ENCODE measurements at regions not wholly inside any gene's neighbourhood (a gene's known extent, or its start where the extent isn't known, plus 50 kb on each side); places are given as distances from the start of the nearest gene placed in this dataset.

DNA sequence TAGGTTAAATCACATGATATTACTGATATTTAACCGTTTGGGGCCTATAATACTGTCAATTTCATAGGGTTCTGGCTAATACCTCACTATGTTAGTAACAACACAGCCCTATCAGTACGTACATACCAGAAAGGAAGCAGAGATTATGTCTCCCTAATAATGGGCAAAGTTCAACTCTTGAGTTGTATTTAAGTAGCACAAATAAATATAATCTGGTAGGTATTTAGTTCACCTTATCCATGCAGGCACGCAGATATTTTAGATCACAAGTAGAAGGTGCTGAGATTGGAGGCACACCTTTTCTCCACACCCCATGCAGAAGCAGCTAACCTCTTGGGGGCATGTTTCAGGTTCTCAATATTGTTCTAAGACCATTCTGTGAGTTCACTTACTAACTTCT, 118.9 kb downstream of the IRS1 start:
- DNase-seq (ENCODE audit: low read depth), result no peak

DNA sequence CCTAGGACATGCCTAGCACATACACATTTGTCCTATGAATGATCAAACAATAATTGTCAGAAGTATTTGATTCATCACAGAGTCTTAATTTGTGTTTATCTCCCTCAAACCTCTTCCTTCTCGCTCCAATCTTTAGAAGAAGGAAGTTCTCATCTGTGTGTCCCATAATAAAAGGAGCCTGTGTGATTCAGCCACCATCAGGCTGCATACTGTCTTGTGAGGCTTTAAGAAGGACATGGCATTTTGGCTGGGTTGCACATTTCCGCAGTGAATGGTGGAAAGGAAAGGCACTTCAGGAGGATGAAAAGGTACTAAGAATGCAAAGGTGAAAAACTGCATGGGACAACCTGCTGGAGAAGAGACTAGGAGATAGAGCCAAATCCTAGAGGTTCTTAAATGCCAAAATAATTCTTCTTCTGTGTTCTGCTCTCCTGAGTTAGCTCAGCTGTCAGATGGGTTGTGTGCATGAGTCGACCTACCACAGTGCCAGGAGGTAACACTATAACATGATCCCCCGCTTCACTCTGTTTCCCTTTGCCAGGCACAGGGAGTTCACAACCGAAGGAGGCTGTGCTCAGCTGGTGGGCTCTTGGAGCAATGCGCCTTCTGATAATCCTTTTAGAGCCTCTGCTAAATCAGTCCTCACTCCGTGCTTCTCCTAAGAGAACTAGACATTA, 120.1 kb downstream of the IRS1 start:
- no peak for DNase-seq (ENCODE audit: low read depth)

DNA sequence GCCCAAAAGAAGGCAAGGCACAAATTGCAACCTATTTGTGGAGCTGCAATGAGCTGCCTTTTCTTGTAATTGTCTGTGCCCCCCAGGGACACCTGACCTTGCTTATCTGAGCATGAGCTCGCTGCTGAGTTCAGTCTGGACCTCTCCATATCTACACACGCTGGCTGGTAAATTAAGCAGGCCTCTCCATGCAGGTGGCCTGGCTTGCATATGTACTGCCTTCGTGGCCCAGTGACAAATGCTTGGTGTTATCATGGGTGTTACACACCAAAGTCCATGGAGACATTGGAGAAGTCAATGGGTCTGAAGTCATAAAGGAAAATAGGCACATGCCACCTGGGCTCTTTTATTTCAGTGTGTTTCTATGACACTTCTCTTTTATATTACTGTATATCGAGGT, 121.2 kb downstream of the IRS1 start:
- no peak for DNase-seq (ENCODE audit: low read depth)

GRCh38 chr2:226677080-226677479, 122.5 kb downstream of the IRS1 start:
- DNase-seq (ENCODE audit: low read depth), result no peak

DNA sequence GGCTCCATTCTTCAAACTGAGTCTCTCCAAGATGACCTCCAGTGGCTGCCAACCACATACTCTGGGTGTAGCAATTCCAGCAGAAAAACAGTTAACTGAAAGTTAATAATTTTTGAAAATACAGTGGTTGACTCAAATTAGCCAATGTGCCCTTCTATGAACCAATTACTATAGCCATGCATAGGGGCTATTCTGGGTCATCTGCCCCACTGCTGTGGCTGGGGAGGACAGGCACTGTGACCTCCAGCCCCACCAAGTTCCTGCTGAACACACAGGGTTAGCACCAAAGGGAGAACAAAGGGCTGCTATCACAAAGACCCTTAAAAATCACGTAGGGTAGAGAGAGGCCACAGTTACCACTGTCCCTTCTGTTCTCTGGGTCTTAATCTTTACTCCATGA, 123.0 kb downstream of the IRS1 start:
- DNase-seq (ENCODE audit: low read depth), result no peak

DNA sequence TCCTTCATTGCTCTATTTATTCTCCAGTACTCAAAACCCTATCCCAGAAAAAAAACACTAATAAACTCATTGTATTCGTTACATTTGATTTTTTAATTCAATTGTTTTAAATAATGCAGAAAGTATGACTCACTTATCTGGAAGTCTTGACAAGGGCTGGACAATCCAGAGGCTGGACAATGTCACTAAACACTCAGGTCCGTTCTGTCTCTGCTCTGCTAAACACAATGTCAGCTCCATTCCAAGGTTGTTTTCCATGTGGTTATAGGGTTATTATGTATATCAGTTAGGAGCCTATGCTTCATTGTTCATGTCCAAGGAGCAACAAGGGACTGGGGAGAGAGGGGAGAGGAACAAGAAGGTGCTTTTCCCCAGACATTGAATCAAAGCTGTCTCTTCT, 125.5 kb downstream of the IRS1 start:
- DNase-seq (ENCODE audit: low read depth), result no peak

DNA sequence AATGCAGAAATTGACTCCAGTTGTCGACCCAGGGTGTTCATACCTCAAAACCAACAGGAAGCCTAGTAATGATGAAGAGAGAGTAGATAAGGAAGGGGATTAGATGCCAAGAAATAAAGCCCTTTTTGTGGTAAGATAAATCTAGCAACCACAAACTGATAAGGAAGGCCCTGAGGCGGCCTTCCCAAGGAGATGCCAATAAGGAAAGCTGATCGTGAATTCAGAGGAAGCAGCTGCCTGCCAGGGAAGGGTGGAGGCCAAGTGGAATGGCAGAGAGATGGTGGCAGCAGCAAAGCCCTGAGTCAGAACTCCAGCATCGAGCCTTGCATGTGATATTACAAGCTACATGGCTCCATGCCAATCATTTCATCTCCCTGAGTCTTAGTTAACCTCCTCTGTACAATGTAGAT, 126.3 kb downstream of the IRS1 start:
- peak; percentile 84 for DNase-seq (ENCODE audit: low read depth)

GRCh38 chr2:226671141-226671676, 128.4 kb downstream of the IRS1 start:
- no peak for DNase-seq (ENCODE audit: low read depth)

- DNase-seq (ENCODE audit: low read depth), result no peak
Measured at GRCh38 chr2:226669905-226670304, 129.7 kb downstream of the IRS1 start.

DNA sequence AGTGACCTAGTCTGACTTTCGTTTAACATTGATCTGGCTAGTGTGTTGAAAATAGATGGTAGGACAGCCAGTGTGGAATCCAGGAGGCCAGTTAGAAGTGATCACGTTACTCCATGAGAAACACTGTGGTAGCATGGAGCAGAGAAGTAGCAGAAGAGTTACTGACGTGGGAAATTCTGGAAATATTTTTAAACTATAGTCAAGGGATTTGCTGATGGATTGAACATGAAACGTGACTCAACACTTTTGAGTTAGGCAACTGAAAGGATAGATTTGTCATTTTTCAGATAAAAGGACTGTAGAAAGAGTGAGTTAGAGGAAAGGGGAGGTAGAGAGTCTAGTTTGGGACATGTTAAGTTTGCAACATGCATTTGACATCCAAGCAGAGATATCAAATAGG, 130.4 kb downstream of the IRS1 start:
- no peak for DNase-seq (ENCODE audit: low read depth)

- no peak for DNase-seq (ENCODE audit: low read depth)
Measured at GRCh38 chr2:226667736-226668135, 131.9 kb downstream of the IRS1 start.

DNA sequence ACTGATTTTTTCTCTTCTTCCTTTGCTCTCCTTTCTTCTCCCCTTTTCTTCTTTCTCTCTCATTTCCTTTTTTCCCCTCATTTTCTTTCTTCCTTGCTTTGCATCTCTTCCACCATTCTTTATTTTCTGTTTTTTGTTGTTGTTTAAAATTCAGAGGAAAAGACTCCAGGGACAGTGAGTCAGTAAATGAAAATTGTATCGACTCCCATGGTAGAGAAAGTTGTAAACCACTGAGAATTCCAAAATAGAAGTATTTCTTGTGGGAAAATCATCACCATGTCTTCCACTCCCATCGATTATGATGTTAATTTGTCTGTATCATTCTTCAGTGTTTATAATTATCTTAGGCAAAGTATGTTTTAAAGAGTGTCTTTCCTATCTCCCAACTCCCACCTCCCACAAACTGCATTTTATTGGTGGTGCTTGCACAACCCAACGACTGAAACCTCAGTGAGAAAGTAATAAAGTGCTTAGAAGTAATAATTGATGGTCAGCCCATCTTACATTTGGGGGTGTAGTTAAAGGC, 134.3 kb downstream of the IRS1 start:
- DNase-seq (ENCODE audit: low read depth), result no peak

GRCh38 chr2:226664661-226665060, 135.0 kb downstream of the IRS1 start:
- DNase-seq (ENCODE audit: low read depth), result no peak

GRCh38 chr2:226664140-226664539, 135.5 kb downstream of the IRS1 start:
- DNase-seq (ENCODE audit: low read depth), result no peak

GRCh38 chr2:226661789-226662545, 137.7 kb downstream of the IRS1 start:
- peak; percentile 74 for DNase-seq (ENCODE audit: low read depth)

GRCh38 chr2:226660526-226660925, 139.1 kb downstream of the IRS1 start:
- DNase-seq (ENCODE audit: low read depth), result peak; percentile 68

GRCh38 chr2:226660124-226660523, 139.5 kb downstream of the IRS1 start:
- no peak for DNase-seq (ENCODE audit: low read depth)

DNA sequence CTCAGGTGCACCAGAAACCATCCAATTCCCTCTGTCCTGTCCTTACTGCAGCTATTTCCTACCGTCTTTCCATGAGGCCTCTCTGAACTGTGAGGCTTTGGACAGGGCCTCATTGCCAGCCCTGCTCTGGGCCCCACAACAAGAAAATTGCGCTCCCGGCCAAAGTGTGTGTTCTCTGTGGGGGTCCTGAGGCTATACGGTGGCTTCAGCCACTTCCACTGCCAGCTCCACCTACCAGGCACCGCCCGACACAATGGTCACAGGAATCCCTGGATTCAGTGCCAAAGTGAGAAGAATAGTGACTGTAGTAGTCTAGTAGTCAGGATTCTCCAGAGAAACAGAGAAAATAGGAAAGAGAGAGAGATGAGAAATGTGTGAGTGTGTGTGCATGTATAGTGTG, 140.2 kb downstream of the IRS1 start:
- no peak for DNase-seq (ENCODE audit: low read depth)

DNA sequence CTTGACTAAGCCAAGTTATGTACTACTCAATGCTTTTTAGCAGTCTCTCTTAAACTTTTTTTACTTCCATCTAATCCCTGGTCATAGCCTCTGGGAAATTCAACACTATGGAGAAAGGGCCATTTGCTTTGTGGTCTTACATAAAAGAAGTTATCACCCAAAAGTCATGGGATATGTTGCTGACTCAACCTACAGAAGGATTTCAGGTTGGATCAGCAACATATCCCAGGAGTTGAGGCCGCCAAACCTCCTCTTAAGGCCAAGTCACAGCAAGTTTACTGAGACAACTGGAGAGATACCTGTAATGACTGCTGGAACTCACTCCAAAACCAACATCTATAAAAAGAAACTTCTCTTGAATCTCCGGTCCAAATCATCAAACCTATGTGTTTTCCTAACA, 141.1 kb downstream of the IRS1 start:
- no peak for DNase-seq (ENCODE audit: low read depth)

GRCh38 chr2:226657340-226658053, 142.1 kb downstream of the IRS1 start:
- DNase-seq (ENCODE audit: low read depth), result no peak

DNA sequence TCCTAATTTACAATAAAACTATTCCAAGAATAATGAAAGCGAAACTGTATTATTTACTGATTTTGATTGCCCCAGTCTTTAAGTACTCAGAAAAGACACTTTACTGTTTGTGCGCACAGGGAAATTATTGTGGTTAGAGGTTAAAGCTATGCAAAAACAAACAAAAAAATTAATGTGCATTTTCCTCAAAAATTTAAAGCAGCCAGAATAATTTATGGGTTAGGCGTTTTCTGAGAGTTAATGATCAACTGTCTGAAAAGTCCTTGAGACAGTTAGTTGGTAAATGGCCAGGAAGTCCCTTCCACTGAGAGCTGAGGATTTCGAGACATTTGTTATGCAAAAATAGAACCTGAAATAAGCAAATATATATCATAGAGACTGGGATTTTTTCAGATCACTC, 143.3 kb downstream of the IRS1 start:
- DNase-seq (ENCODE audit: low read depth), result no peak

DNA sequence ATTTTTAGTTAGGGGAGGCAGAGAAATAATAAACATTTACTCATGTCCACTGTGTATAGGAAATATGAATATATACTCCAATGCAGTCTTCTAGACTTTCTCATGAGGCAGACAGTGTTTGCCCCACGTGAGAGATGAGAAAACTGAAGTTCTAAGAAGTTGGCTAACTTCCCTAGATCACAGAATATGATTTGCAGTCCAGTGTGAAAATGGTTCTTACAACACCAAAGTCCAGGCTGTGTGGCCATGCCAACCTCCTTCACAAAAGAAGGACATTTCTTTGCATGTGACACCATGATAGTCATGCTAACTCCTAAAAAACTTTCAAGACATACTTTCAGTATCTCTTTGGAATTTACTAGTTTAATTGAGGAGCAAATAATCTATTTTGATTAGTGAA, 143.7 kb downstream of the IRS1 start:
- no peak for DNase-seq (ENCODE audit: low read depth)

Data from HS-5 (cell line).